ENCODE measurements at regions not wholly inside any gene's neighbourhood (a gene's known extent, or its start where the extent isn't known, plus 50 kb on each side); places are given as distances from the start of the nearest gene placed in this dataset.
A peak's percentile ranks its signal among the peaks of the same experiment; 100 is the strongest.

DNA sequence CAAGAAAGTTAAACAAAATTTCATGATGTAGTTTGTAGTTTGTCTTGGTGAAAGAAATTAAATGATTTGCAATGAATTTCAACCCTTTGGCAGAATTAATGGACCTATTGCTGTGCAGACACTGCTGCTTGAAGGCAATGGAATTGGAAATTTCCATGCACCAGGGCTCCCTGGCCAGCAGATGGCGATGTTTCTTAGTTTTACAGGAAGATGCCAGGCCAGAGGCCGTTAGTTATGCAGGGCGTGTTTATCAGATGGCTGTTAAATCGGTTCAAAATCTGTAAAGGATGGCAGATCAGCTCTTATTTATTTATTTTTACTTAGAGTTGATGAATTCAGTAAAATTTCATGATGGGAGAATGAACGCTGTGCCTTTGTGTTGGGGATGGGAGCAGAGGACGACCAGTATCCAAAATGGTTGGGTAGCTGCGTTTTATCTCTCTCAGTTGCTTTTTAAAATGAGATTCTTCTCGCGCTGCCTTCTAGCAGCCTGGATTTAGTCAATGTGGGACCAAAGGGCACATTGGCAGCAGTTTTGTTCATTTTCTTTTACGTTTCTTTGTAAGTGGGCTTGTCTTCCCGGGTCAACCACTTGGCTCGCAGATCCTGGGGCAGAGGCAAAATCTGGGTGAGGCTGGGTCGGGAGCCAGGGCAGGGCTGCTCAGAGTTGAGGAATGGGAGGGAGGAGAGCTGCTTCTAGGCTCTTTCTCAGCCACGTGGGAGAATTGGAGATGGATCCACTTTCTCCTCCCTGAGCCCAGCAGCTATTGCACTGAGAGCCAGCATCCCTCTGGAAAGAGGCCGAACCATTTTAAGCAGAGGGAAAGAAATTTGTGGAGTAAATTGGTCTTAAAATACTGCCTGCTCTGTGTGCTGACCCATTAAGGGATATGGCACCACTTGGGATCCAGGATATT, 344.0 kb downstream of the PIK3C3 start:
- TF ChIP-seq, protein P1, sequence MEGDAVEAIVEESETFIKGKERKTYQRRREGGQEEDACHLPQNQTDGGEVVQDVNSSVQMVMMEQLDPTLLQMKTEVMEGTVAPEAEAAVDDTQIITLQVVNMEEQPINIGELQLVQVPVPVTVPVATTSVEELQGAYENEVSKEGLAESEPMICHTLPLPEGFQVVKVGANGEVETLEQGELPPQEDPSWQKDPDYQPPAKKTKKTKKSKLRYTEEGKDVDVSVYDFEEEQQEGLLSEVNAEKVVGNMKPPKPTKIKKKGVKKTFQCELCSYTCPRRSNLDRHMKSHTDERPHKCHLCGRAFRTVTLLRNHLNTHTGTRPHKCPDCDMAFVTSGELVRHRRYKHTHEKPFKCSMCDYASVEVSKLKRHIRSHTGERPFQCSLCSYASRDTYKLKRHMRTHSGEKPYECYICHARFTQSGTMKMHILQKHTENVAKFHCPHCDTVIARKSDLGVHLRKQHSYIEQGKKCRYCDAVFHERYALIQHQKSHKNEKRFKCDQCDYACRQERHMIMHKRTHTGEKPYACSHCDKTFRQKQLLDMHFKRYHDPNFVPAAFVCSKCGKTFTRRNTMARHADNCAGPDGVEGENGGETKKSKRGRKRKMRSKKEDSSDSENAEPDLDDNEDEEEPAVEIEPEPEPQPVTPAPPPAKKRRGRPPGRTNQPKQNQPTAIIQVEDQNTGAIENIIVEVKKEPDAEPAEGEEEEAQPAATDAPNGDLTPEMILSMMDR (IDR thresholded peaks at IDR 0.05) = peak; percentile 73 to 90 (median 83)
- TF ChIP-seq EP300 (IDR thresholded peaks at IDR 0.05) = no peak
- TF ChIP-seq POLR2A (IDR thresholded peaks at IDR 0.05) = no peak

Data from tibial nerve (tissue), 4 donors.